ENCODE measurements at regions not wholly inside any gene's neighbourhood (a gene's known extent, or its start where the extent isn't known, plus 50 kb on each side); places are given as distances from the start of the nearest gene placed in this dataset.
"Not testable (repeated sequence)": the region's sequence is repeated elsewhere in the genome, so short reads cannot be mapped to it uniquely, and the experiment has no call there.

DNA sequence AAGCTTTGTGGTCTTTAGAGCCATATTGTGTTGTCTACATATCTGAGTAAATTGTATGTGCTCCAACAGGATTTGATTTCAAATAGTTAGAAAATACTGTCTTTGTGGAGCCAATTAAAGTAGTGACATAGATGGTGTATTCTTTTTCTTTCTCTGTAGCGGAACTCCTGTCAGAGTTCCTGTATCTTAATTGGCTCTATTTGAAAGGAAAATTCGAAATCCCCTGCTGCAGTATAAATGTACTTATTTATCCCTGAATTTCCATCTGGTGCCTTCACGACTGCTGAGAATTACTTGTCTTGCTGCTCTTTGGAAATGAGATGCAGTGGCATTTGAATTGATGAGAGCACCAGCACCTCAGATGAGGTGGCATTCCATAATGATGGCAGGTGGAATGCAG lies 546.7 kb upstream of the SGCD start:
- DNase-seq, result no peak

DNA sequence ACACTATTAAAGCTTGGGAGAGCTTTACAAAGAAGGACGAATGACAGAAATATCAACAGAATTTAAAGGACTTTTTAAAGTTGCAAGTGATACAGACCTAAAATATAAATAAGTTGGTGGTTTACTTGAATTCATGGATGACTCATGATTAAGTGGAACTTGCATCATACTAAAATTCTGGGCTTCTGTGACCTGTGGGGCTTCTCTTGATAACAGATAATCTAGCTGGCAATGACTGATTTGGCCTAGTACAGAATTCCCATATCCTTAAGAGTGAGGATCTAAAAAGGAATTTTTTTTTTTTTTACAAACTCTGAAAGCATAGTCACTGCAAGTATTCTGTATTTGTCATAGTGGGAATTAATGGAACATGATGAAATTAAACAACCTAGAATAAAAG lies 543.7 kb upstream of the SGCD start:
- DNase-seq, result no peak

DNA sequence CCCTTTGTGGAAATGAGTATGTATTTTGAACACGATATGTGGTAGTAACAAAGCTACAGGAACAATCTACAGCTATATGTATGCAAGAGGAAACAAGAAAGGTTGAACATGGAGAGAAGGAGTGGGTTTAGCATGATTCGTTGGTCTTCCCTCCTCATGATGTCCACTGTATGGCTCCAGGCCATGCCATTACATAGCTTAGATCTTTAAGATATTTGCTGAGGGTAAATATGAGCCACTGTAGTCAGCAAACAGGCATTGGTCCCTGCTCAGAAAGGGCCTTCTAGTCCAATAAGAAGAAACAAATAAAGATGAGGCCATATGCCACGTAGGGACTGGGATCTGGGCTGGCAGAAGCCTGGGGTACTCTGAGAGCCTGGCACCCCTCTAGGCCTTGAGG lies 543.2 kb upstream of the SGCD start:
- no peak for DNase-seq

DNA sequence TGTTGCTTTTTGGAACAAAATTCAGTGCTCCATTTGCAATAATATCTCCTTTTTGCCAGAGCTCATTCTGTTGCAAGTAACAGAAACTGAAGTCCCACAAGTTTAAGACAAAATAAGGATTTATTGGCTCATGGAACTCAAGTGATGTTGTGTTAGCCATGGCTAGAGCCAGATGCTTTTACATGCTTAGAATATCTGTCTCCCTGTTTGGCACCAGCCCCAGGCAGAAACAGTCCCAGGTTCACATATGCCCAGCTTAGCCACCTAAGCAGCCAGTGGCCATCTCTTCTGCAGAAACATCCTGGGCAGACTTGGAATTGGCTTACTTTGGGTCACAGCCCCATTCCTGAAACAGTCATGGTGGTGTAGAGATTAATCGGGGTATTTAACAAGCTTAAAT lies 540.9 kb upstream of the SGCD start:
- no peak for DNase-seq

DNA sequence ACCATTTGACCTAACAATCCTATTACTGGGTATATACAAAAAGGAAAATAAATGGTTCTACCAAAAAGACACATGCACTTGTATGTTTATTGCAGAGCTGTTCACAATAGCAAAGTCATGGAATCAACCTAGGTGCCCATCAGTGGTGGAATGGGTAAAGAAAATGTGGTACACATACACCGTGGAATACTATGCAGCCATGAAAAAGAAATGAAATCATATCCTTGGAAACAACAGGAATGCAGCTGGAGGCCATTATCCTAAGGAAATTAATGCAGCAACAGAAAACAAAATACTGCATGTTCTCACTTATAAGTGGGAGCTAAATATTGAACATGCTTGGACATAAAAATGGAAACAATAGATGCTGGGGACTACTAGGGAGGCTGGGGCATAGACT lies 534.1 kb upstream of the SGCD start:
- no peak for DNase-seq

DNA sequence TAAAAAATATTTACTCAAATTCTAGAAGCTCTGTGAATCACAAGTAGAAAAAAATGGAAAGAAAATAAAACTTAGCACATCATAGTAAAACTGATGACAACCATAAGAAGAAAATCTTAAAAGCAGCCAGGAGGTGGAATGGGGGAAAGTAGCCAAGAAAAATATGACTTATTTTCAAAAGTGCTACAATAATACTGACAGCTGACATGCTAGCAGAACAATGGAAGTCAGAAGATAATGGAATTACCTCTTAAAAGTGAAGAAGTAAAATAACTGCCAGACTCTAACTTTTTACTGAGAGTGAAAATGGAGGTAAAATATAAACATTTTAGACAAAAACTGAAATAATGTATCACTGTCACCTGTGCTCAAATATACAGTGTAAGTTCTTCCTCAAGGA lies 532.2 kb upstream of the SGCD start:
- DNase-seq, result no peak

DNA sequence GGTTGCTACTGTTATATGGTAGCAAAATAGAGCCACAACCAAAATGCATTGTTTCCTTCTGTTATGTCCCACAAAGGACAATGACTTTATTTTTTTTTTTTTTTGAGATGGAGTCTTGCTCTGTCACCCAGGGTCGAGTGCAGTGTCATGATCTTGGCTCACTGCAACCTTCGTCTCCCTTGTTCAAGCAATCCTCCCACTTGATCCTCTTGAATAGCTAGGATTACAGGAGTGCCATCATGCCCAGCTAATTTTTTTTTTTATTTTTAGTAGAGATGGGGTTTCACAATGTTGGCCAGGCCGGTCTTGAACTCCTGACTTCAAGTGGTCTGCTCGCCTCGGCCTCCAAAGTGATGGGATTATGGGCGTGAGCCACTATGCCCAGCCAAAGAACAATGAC lies 527.7 kb upstream of the SGCD start:
- no peak for DNase-seq

DNA sequence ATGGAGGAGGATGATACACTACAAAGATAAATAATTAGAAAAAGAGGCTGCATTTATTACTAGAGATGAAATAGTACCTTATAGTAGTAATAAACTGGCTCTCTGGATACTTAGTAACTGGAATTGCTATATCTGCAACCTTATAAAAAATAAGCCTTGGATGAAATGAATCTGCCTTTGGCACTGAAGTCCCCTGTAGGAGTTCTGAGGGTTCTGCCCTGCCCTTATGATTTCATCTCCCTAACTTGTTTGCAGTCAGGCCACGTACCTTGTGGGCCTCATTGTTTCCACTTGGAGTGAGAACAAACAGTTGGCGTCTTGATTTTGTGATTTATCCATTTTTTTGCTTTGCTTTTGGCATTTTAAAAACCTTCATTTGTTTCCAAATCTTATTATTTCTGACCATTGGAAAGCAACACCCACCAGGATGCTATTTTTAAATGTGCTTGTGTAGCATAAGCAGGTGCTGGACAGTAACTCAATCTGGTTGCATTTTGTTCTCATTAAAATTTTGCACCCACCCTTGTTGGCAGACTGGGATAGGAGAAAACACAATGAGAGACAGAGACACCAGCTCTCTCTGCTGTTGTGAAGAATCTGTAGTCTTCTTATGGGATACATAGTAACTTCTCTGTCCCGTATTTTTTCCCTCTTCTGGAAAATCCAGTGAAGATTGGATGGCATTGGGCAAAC lies 518.9 kb upstream of the SGCD start:
- no peak for DNase-seq

DNA sequence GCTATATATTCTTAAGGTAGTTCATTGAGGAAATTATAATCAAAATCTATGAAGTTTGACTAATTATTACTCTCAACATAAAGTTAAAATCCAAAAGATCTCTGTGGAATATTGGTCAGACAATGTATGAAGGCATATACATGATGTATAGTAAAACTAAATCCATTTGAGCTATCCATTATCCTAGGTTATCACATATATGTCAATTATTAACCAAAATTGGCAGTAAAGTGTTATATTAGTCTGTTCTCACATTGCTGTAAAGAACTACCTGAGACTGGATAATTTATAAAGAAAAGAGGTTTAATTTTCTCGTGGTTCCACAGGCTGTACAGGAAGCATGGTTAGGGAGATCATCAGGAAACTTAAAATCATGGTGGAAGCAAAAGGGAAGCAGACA lies 511.7 kb upstream of the SGCD start:
- DNase-seq, result no peak

DNA sequence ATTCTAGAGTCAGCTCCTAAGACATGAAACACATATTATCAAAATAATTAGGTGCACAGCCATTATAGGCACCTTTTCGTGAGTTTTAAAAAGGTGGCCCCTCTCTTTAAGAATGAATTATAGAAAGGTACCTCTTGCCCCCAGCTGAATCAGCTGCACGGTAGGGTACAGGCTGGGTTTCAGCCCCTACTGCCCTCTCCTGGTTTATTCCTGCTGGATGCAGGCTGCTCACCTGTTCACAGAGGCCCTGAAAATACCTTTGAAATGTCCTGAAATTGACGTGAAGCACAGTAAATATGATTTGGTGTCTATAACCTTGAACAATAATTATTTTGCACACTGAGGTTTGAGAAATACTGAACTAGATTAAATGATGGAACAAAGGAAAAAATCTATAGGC lies 504.8 kb upstream of the SGCD start:
- DNase-seq, result no peak

DNA sequence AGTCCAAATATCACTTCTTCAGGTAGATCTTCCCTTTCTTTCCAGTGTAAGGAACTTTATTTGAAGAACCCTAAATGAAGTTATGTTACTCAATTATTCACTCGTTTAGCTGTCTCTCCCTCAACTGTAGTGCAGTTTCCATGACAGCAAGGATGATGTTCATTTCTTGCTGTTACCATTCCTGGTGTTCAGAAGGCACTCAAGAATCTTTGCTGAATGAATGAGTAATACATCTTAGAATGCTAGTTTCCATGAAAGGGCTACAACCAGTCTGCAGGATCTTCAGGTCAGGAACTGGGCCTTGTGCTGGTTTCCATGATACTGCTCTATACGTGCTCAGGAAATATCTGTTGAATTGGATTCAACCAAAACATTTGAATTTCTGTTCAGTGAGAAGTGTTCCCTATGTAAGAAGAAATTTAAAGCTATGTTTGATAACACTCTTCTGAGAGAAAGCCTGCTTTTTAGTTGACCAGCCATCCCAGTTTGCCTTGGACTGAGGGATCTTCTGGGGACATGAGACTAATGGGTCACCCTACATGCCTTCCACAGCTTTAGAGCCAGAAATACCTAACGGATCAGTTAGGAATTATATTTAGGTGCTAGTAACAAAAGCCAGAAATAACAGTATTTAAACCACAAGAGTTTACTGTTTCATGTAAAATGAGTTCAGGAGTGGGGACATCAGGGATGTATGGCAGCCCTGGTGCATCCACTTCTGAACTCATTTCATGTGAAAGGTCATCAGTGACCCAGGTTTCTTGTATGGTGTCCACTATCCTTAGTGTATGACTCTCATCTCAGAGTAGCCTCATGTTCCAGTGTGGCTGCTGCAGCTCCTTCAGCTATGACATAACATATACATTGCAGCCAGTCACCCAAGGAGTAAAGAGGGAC lies 500.1 kb upstream of the SGCD start:
- no peak for DNase-seq

DNA sequence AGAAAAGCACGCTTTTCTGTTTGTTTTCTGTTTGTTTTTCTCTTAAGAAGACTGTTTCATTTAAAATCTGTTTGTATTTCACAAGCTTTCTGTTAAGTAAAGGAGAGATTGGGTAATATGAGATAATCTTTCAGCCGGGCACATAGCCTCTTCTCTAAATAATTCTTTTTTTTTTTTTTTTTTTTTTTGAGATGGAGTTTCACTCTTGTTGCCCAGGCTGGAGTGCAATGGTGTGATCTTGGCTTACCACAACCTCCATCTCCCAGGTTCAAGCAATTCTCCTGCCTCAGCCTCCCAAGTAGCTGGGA lies 499.5 kb upstream of the SGCD start:
- DNase-seq, result not testable (repeated sequence)

DNA sequence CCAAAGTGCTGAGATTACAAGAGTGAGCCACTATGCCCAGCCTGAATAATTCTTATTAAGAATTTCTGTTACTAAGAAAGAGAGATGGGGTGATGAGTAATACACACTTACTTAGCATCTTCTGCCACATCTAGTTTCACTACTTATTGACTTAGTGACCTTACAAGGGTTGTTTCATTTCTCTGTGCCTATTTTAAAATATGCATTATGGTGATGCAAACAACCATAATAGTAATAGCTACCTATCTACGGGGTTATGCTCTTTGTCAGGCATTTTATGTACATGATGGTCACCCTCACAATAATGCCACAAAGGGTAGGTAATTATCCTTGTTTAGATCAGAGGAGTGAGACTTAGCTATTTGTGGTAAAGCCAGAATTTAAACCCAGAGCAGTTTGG lies 499.0 kb upstream of the SGCD start:
- DNase-seq, result no peak

DNA sequence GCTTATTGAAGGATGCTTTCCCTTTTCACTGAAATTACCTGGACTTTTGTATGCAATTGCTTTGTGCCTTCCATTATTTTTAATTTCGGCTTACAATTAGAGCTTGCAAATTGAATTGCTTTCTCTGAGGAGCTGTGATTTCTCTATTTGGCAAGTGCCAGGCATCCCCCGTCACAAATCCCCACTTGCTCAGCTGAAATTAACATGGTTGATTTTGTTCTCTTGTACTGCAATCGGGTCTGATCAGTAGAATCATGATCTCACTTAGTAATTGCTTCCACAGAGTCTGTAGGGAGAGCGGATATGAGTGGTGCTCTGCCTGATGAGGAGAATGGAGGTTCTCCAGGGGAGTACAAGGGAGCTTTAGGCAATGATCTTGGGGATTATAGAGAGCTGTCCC lies 495.5 kb upstream of the SGCD start:
- peak; percentile 37 for DNase-seq

DNA sequence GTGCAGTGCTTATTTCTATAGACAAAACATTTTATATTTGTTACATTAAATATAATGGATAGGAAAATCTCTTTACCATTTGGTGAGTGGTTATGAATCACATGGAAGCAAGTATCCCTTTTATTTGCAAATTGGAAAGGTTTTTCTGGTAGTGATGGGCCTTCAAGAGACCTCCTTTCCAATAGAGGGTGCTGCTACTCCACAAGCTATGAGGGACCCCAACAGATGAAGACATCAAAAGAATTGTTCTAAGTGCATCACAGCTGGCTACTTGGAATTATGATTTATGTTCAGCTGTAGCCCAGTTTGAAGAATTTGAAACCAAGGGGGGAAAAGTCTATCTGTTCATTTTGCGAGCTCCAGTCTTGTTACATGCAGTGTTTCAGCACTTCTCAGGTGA lies 493.7 kb upstream of the SGCD start:
- no peak for DNase-seq

DNA sequence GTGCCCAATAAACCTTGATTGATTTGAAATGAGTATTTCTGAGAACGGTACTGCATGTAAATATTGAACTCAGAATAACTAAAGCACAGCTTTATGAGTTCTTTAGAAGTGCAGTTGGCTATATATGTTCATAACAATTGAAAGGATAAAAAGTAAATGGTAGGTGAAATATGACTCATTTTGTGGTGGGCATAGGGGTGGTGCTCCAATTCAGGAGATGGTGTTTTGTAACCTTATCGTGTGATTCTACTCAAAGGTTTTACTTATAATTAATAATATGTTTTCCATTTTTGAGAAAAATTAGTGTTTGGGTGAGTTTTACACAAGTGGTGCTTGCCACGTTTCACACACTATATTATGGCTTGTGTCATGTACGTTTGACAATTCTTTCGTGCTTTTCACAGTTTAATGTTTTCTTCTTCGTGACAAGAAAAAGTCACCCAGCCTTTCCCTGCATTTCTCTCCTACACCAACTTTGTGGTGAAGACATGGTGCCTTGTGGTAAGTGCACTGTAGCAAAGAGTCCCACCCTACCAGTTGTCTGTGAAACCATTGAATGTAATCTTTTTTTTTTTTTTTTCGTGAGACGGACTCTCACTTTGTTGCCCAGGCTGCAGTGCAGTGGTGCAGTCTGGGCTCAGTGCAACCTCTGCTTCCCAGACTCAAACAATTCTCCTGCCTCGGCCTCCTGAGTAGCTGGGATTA lies 492.5 kb upstream of the SGCD start:
- DNase-seq, result no peak

DNA sequence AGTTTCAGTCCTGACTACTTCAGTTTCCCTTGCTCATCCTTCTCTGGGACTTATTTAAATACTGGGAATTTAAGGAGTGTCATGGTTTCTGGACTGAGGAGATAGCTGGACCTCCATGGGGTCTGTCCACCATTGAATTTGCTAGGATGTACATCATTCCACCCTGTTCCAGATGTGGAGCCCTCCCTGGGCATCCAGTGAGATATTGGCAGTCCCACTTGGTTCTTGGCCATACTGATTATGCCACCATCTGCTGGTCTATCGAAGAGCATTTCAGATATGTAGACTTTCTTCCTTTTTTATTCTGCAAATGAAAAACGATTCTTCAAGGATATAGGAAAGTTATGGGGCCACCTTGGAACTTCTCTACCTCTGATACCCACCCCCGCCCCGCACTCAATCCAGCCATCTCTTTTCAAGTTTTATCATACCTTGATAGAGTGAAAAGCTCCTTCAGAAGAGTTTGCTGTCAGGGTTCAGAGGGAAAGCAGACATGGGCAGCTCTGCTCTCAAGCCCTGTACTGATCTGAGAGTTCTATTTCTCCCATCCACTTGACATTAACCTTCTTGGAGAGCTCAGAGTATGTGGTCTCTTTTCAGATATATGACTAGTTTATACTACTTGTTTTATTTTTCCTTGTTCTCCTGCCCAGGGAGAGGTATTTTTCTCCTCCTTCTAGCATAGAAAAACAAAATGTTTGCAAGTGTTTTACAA lies 490.7 kb upstream of the SGCD start:
- no peak for DNase-seq

DNA sequence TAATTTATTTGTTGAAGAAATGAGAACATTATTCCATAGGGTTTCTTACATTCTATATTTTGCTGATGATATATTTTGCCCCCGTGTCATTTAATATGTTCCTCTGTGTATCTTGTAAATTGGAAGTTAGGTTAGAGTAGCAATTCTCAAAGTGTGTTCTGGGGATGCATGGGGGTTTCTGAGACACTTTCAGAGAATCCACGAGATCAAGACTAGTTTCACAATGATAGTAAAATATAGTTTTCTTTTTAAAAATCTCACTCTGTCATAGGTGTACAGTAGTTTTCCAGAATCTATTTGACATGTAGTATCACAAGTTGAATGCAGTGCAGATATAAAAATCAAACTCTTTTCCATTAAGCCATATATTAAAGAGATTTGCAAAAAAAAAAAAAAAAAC lies 488.6 kb upstream of the SGCD start:
- no peak for DNase-seq

DNA sequence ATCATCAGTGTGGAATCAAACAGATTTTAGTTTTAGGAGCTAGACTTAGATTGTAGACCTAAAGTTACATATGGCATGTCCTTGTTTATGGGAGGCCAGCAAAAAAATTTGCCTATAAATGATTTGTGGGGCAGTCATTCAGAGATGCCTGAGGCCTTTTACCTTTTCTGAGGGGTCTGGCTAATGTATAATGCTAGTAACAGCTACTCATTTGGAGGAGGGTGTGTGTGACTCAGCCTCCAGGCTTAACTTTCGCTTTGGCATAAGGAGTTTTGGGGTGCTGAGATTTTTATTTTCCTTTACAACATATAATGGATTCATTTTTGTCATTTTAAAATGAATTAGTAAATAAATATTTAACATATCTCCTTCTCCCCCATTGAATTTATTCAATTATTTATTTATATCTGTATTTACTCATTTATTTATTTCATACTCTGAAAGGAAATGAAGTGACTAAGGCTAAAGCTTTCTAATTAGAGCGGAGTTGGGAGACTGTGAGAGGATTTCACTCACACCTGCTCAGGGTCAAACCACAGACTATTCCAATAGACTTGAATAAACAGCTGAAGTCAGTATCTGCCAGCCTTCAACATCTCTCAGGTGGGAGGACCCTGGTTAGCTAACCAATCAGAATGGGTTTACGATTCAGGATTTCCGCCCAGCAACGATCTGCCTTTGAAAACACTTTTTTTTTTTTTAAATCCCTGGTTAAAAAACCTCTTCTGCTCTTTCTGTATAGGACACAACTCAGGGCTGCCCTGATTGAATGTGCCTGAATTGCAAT lies 487.5 kb upstream of the SGCD start:
- DNase-seq, result peak; percentile 84

DNA sequence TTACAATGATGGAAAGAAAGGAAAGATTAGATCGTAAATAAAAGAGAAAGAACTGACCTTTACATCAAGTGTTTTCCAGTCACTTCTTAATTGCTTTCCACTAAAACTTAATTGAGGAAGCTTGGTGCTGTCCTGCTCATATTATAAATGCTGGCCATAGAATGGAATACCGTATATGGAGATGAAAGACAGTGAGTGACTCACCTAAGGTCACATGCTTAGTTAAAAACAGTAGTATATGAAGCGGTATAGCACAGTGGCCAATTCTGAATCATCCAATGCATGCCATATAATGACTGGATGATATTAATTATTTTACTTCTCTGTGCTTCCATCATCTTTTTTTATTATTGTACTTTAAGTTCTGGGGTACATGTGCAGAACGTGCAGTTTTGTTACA lies 482.4 kb upstream of the SGCD start:
- DNase-seq, result no peak

DNA sequence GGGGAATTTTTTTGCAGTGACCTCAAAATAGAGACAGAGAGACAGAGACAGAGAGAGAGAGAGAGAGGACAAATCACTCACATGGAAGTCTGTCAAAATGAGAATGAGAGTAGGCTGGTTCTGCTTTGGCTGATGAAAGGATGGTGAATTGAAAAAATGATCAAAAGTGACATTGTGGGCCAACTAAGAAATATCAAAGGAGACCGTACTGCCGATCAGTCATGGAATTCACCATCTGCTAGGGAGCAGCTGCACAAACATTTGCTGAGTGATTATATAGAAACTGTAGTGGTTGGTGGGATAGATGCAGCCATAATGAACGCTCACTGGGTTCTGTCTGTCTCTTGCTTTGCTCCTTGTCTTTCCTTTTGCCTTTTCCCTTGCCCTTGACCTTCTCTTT lies 476.6 kb upstream of the SGCD start:
- peak; percentile 57 for DNase-seq

DNA sequence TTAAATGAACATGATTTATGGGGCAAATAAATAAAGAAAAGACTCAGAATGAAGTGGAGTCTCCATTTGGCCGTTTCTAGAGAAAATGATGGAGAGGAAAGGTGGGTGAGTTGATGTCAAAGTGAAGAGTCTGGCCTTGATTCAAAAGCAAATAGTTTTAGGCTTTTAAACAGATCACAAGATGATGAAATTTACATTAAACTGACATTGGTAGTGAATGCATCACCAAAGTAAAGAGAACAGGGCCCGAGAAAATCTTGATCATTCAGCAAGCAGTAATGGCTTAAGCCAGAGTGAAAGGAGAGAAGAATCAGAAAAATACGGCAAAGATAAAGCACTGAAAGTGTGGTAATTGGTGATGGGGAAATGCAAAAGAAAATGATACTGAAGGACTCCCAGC lies 460.0 kb upstream of the SGCD start:
- no peak for DNase-seq
